Urinary bladder (tissue), 3 donors: ENCODE measurements at regions not wholly inside any gene's neighbourhood (a gene's known extent, or its start where the extent isn't known, plus 50 kb on each side); places are given as distances from the start of the nearest gene placed in this dataset.
"Not testable (repeated sequence)": the region's sequence is repeated elsewhere in the genome, so short reads cannot be mapped to it uniquely, and the experiment has no call there.

Experiments used
- DNase-seq: peaks from one replicate; pipeline ENCODE4 v3.0.0-alpha.2; 2015; ENCODE audit errors: extremely low spot score
- H3K27ac ChIP-seq: one replicate; pipeline ENCODE4 v1.5.1; 2013; ENCODE audit warnings: low read depth, mild to moderate bottlenecking, moderate library complexity
- H3K36me3 ChIP-seq: one replicate; pipeline ENCODE4 v1.6.1; 2013; ENCODE audit warnings: mild to moderate bottlenecking, moderate library complexity; ENCODE audit not compliant: insufficient read depth
- H3K4me1 ChIP-seq: one replicate; pipeline ENCODE4 v1.6.1; 2013; ENCODE audit warnings: mild to moderate bottlenecking, moderate library complexity; ENCODE audit not compliant: insufficient read depth
- H3K4me3 ChIP-seq: one replicate; pipeline ENCODE4 v1.5.1; 2013; ENCODE audit warnings: low read depth, low read length
- WGBS: extraction: QIAGEN DNeasy Blood & Tissue Kit; methylation state at CpG from one replicate; pipeline ENCODE4 v1.1.7; 2013; 5-methylcytosine and 5-hydroxymethylcytosine counted together
- donor health status: healthy with polysubstance abuse.
- donor health status: healthy.

GRCh38 chr21:28579986-28580550 lies 412.6 kb downstream of the LTN1 start:
- H3K36me3 ChIP-seq: no peaks in the 10 kb centered on the region
- H3K27ac ChIP-seq: no peak overlapping the region
- WGBS: 86% methylated on average over 4 of the region's 4 CpGs
- H3K4me1 ChIP-seq: no peaks in the 10 kb centered on the region
- H3K4me3 ChIP-seq: no peak overlapping the region
- no peak for DNase-seq

- Histone ChIP-seq H3K4me1 (no peaks in the 10 kb centered on the region), H3K27ac (no peak overlapping the region), H3K4me3 (no peak overlapping the region), H3K36me3 (no peaks in the 10 kb centered on the region)
- WGBS: 71% methylated on average over 2 of the region's 2 CpGs
- DNase-seq: no peak
These were observed 424.0 kb downstream of the LTN1 start for GRCh38 chr21:28568692-28569091.

- not testable (repeated sequence) for H3K36me3 ChIP-seq, H3K4me1 ChIP-seq, DNase-seq, H3K4me3 ChIP-seq, H3K27ac ChIP-seq
- WGBS: 95% methylated on average over 14 of the region's 18 CpGs
These were observed 428.7 kb downstream of the LTN1 start for GRCh38 chr21:28563933-28564332.

GRCh38 chr21:28561772-28562171 lies 430.9 kb downstream of the LTN1 start:
- Histone ChIP-seq H3K27ac (no peak overlapping the region), H3K36me3 (no peaks in the 10 kb centered on the region), H3K4me3 (no peak overlapping the region), H3K4me1 (no peaks in the 10 kb centered on the region)
- DNase-seq: no peak

- H3K4me3 ChIP-seq: no peak overlapping the region
- H3K36me3 ChIP-seq: no peaks in the 10 kb centered on the region
- DNase-seq: no peak
- H3K4me1 ChIP-seq: no peaks in the 10 kb centered on the region
- no peak overlapping the region for H3K27ac ChIP-seq
- WGBS: 77% methylated on average over 10 of the region's 10 CpGs
These were observed 437.8 kb downstream of the LTN1 start for GRCh38 chr21:28554660-28555475.

GRCh38 chr21:28550057-28550825 lies 442.4 kb downstream of the LTN1 start:
- 73% methylated on average over 2 of the region's 2 CpGs for WGBS
- Histone ChIP-seq H3K36me3 (no peaks in the 10 kb centered on the region), H3K4me1 (peaks cover 2% of the 10 kb centered on the region), H3K4me3 (no peak overlapping the region), H3K27ac (no peak overlapping the region)
- DNase-seq: no peak

GRCh38 chr21:28548291-28548690 lies 444.4 kb downstream of the LTN1 start:
- WGBS: 78% methylated on average over 2 of the region's 2 CpGs
- no peak overlapping the region for H3K4me3 ChIP-seq
- DNase-seq: no peak
- H3K4me1 ChIP-seq: peaks cover 2% of the 10 kb centered on the region
- H3K36me3 ChIP-seq: no peaks in the 10 kb centered on the region
- no peak overlapping the region for H3K27ac ChIP-seq

GRCh38 chr21:28547766-28548165 lies 444.9 kb downstream of the LTN1 start:
- no peak overlapping the region for H3K27ac ChIP-seq
- no peak for DNase-seq
- 54% methylated on average over 3 of the region's 3 CpGs for WGBS

GRCh38 chr21:28543975-28544374 lies 448.7 kb downstream of the LTN1 start:
- H3K36me3 ChIP-seq: no peaks in the 10 kb centered on the region
- 45% methylated on average over 1 of the region's 1 CpG for WGBS
- H3K27ac ChIP-seq: no peak overlapping the region
- peaks cover 2% of the 10 kb centered on the region for H3K4me1 ChIP-seq
- DNase-seq: no peak
- no peak overlapping the region for H3K4me3 ChIP-seq

More at GRCh38 chr21:28547766-28548165, 444.9 kb downstream of the LTN1 start:
- Histone ChIP-seq H3K4me3 (no peak overlapping the region), H3K36me3 (no peaks in the 10 kb centered on the region), H3K4me1 (peaks cover 2% of the 10 kb centered on the region)

- no peaks in the 10 kb centered on the region for H3K36me3 ChIP-seq
- H3K4me1 ChIP-seq: peaks cover 2% of the 10 kb centered on the region
- H3K4me3 ChIP-seq: no peak overlapping the region
- H3K27ac ChIP-seq: no peak overlapping the region
- no peak for DNase-seq
- WGBS: 91% methylated on average over 9 of the region's 9 CpGs
These were observed 451.1 kb downstream of the LTN1 start for GRCh38 chr21:28541371-28542112.

- Histone ChIP-seq H3K4me3 (no peak overlapping the region), H3K27ac (no peak overlapping the region), H3K4me1 (no peaks in the 10 kb centered on the region), H3K36me3 (no peaks in the 10 kb centered on the region)
- WGBS: 19% methylated on average over 1 of the region's 1 CpG
- no peak for DNase-seq
These were observed 452.2 kb downstream of the LTN1 start for GRCh38 chr21:28540514-28540913.

- Histone ChIP-seq H3K27ac (no peak overlapping the region), H3K4me3 (no peak overlapping the region), H3K36me3 (no peaks in the 10 kb centered on the region), H3K4me1 (no peaks in the 10 kb centered on the region)
- DNase-seq: no peak
These were observed 453.1 kb downstream of the LTN1 start for GRCh38 chr21:28539623-28539988.

- Histone ChIP-seq H3K4me1 (no peaks in the 10 kb centered on the region), H3K4me3 (no peak overlapping the region), H3K27ac (no peak overlapping the region), H3K36me3 (no peaks in the 10 kb centered on the region)
- peak; percentile 11 for DNase-seq
- 62% methylated on average over 3 of the region's 3 CpGs for WGBS
These were observed 453.6 kb downstream of the LTN1 start for GRCh38 chr21:28538987-28539622.
